ENCODE measurements at regions not wholly inside any gene's neighbourhood (a gene's known extent, or its start where the extent isn't known, plus 50 kb on each side); places are given as distances from the start of the nearest gene placed in this dataset.

DNA sequence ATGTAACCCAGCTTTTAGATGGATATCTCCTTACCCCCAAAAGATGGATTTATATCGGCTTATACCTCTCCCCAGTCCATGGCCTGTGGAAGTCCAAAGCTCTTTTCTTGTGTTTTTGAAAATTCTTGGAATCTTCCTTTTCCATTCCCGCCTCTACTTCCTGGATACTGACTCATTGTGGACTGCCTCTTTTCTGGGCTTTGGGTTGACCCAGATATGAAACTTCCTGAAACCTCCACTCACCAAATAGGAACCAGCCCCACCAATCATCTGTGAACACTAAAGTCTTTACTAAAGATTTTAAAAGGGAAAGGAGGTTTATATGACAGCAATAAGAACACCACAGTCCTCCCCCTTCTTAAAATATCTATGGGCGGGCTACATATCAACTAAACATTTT is 163.4 kb upstream of the SYN3 start:
- TF ChIP-seq, protein P1, sequence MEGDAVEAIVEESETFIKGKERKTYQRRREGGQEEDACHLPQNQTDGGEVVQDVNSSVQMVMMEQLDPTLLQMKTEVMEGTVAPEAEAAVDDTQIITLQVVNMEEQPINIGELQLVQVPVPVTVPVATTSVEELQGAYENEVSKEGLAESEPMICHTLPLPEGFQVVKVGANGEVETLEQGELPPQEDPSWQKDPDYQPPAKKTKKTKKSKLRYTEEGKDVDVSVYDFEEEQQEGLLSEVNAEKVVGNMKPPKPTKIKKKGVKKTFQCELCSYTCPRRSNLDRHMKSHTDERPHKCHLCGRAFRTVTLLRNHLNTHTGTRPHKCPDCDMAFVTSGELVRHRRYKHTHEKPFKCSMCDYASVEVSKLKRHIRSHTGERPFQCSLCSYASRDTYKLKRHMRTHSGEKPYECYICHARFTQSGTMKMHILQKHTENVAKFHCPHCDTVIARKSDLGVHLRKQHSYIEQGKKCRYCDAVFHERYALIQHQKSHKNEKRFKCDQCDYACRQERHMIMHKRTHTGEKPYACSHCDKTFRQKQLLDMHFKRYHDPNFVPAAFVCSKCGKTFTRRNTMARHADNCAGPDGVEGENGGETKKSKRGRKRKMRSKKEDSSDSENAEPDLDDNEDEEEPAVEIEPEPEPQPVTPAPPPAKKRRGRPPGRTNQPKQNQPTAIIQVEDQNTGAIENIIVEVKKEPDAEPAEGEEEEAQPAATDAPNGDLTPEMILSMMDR (IDR thresholded peaks at IDR 0.05), result no peak
- no peak for TF ChIP-seq POLR2A (IDR thresholded peaks at IDR 0.05)
- TF ChIP-seq POLR2AphosphoS5 (IDR thresholded peaks at IDR 0.05; ENCODE audit: insufficient read depth in 1 of 2, low read depth in 1 of 2), result no peak

All from vagina (tissue), 2 donors.